Brain microvascular endothelial cell (primary cell): ENCODE measurements at regions not wholly inside any gene's neighbourhood (a gene's known extent, or its start where the extent isn't known, plus 50 kb on each side); places are given as distances from the start of the nearest gene placed in this dataset.

ENCODE experiments used
- DNase-seq: peaks from one replicate; pipeline ENCODE4 v3.0.0-alpha.2; 2020
- H3K27ac ChIP-seq: fragments of 250-450 bp; sonication (Bioruptor Pico); 2 replicates; pipeline ENCODE4 v1.5.1; 2020; ENCODE audit warnings: mild to moderate bottlenecking, moderate library complexity
- H3K27me3 ChIP-seq: fragments of 250-450 bp; sonication (Bioruptor Pico); replicated peaks from 2 replicates; pipeline ENCODE4 v1.5.1; 2020; ENCODE audit warnings: mild to moderate bottlenecking
- H3K36me3 ChIP-seq: fragments of 250-450 bp; sonication (Bioruptor Pico); replicated peaks from 2 replicates; pipeline ENCODE4 v1.5.1; 2020; ENCODE audit warnings: mild to moderate bottlenecking
- H3K4me3 ChIP-seq: 2 replicates; pipeline ENCODE4 v1.5.1; 2011; ENCODE audit warnings: low read depth, mild to moderate bottlenecking, control low read depth, low read length, moderate library complexity
- CTCF ChIP-seq: IDR thresholded peaks from 2 replicates; pipeline ENCODE4 v1.5.1; 2011; ENCODE audit warnings: low read depth, mild to moderate bottlenecking, moderate library complexity, low read length, control low read depth, inconsistent platforms; ENCODE audit errors: missing control alignments
- in situ Hi-C: cut with HindIII; loops from 2 replicates; pipeline ENCODE4 v1.10.0; 2017; ENCODE audit warnings: low sequenced_read_pairs, low pct_ligation_motif_present

GRCh38 chr20:7629880-7630279 lies 310.4 kb downstream of the HAO1 start:
- Histone ChIP-seq H3K27ac (no peak overlapping the region), H3K36me3 (no peaks in the 10 kb centered on the region), H3K27me3 (no peaks in the 10 kb centered on the region), H3K4me3 (no peak overlapping the region)
- no peak for TF ChIP-seq CTCF
- in situ Hi-C loops, result no loop called here
- no peak for DNase-seq

- in situ Hi-C loops, result no loop called here
- DNase-seq, result peak; percentile 5
- TF ChIP-seq CTCF, result no peak
- Histone ChIP-seq H3K4me3 (no peak overlapping the region), H3K36me3 (no peaks in the 10 kb centered on the region), H3K27me3 (no peaks in the 10 kb centered on the region), H3K27ac (no peak overlapping the region)
Measured at GRCh38 chr20:7637184-7637583, 303.1 kb downstream of the HAO1 start.

- no peak for TF ChIP-seq CTCF
- Histone ChIP-seq H3K36me3 (no peaks in the 10 kb centered on the region), H3K27me3 (no peaks in the 10 kb centered on the region), H3K27ac (no peak overlapping the region), H3K4me3 (no peak overlapping the region)
- peak; percentile 29 for DNase-seq
- in situ Hi-C loops, result no loop called here
Measured at GRCh38 chr20:7650086-7650879, 290.0 kb downstream of the HAO1 start.

GRCh38 chr20:7654231-7654630 lies 286.0 kb downstream of the HAO1 start:
- no peaks in the 10 kb centered on the region for H3K36me3 ChIP-seq
- in situ Hi-C loops, result no loop called here
- DNase-seq, result no peak

GRCh38 chr20:7656687-7657467 lies 283.4 kb downstream of the HAO1 start:
- no peak for TF ChIP-seq CTCF
- no peak overlapping the region for H3K27ac ChIP-seq
- in situ Hi-C loops, result no loop called here
- H3K4me3 ChIP-seq, result no peak overlapping the region
- no peak for DNase-seq
- H3K36me3 ChIP-seq, result no peaks in the 10 kb centered on the region
- no peaks in the 10 kb centered on the region for H3K27me3 ChIP-seq

More at GRCh38 chr20:7654231-7654630, 286.0 kb downstream of the HAO1 start:
- H3K27me3 ChIP-seq, result no peaks in the 10 kb centered on the region
- no peak overlapping the region for H3K27ac ChIP-seq
- TF ChIP-seq CTCF, result no peak
- H3K4me3 ChIP-seq, result no peak overlapping the region
